ENCODE measurements at regions not wholly inside any gene's neighbourhood (a gene's known extent, or its start where the extent isn't known, plus 50 kb on each side); places are given as distances from the start of the nearest gene placed in this dataset.

GRCh38 chr4:134687646-134688628 is 486.3 kb upstream of the PABPC4L start:
- TF ChIP-seq POLR2A (IDR thresholded peaks at IDR 0.05): no peak
- TF ChIP-seq, protein P1, sequence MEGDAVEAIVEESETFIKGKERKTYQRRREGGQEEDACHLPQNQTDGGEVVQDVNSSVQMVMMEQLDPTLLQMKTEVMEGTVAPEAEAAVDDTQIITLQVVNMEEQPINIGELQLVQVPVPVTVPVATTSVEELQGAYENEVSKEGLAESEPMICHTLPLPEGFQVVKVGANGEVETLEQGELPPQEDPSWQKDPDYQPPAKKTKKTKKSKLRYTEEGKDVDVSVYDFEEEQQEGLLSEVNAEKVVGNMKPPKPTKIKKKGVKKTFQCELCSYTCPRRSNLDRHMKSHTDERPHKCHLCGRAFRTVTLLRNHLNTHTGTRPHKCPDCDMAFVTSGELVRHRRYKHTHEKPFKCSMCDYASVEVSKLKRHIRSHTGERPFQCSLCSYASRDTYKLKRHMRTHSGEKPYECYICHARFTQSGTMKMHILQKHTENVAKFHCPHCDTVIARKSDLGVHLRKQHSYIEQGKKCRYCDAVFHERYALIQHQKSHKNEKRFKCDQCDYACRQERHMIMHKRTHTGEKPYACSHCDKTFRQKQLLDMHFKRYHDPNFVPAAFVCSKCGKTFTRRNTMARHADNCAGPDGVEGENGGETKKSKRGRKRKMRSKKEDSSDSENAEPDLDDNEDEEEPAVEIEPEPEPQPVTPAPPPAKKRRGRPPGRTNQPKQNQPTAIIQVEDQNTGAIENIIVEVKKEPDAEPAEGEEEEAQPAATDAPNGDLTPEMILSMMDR (IDR thresholded peaks at IDR 0.05): no peak
